SIG-M5 treated with dmso at 0.1 percent for 504 hours (cell line): ENCODE measurements at regions not wholly inside any gene's neighbourhood (a gene's known extent, or its start where the extent isn't known, plus 50 kb on each side); places are given as distances from the start of the nearest gene placed in this dataset.
"Not testable (repeated sequence)": the region's sequence is repeated elsewhere in the genome, so short reads cannot be mapped to it uniquely, and the experiment has no call there.

Experiments used
- DNase-seq: peaks from one replicate; lab custom pipeline; 2025; ENCODE audit not compliant: unreplicated experiment; lab: John Stamatoyannopoulos, UW

DNA sequence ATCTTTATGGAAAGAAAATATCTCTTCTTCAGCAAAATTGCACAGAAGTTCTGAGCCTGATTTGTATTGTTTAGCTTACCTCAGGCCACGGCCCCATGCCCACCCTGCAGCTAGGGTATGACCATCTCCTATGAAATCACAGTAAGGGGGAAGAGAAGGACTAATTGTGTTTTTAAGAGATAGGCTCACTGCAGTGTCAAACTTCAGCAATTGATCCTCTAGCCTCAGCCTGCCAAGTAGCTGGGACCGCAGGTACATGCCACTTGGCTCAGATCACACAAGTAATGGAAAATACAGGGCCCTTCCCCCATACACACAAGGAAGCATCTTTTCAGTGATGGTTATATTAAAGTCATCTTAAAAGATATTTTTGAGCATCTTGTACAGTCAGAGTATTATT, 60.0 kb downstream of the DMAC1 start:
- no peak for DNase-seq

DNA sequence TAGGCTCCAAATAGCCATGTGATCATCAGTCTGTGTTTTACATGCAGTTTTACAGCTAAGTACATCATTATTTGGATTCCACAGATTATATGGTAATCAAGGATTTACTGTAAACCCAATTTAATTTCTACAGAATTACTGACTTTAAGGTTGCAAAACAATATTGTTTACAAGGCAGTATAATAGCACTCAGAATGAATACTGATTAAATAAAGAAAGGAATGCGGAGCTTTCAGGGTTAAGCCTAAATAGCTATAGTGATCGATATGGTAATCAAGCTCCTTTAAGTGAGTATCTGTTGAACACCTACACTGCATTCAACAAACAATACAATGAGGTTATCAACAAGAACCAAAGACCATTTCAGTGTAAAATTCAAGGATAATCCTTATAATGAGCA, 64.3 kb downstream of the DMAC1 start:
- DNase-seq: no peak

DNA sequence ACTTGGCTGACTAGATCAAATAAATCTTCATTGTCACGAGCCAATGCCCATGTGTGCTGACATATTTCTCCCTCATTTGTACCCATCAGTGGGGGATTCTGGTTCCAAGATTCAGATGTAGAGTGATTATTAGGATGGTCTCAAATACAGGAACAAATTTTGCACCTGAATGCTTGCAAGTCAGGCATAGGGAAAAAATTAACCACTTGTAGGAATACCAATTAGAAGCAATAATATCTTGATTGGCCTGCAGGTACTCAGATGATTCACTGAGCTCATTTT, 69.5 kb downstream of the DMAC1 start:
- DNase-seq: no peak

DNA sequence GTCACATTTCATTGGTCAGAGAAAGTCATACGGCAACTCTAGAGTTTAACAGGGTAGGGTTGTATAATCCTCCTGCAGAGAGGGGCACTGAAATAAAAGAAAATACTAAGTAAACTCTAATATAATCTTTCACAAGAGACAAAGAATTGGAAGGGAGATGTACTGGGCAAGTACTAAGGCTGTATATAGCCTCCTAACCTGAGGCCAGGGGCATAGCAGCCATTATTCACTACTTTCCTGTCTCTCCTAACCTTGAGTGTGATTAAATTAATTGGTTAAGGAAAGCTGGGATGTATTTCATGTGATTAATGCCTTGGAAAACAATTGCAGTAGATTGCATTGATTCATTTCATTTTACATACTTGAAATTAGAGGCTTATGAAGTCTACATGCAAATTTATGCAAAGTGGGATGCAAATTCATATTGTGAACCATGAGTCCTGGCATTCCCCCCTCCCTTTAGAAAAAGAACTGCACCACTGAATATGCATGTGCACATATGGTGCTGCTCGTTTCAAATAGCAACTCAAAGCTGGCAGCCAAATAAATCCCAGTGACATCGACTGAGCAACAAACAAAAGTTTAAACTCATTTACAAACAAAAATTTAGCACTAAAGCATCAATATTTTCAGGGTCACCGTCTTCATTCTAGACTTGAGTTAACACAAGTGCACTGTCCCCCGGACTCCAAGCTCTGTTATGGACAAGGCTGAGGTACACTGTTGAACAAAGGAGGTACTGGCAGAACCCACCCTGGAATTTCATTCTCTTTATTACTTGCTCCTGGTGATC, 70.0 kb downstream of the DMAC1 start:
- DNase-seq: no peak

DNA sequence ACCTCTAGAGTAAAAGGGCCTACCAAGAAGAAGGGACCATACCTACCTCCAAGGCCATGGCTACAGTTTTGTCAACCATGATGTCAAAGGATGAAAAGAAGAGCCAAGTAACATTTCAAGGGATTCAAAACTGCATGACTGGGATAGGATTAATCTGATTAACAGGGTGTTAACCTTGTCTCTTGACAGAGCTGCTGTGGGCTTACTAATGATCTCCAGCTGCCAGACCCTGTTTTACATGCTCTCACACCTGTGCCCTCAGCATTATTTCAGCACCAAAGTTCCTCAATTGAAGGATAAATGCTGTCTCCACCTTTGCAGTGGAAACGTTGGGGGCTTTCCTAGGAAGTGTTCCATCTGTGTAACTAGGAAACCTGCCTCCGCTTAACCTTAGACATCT, 78.3 kb downstream of the DMAC1 start:
- DNase-seq: no peak

DNA sequence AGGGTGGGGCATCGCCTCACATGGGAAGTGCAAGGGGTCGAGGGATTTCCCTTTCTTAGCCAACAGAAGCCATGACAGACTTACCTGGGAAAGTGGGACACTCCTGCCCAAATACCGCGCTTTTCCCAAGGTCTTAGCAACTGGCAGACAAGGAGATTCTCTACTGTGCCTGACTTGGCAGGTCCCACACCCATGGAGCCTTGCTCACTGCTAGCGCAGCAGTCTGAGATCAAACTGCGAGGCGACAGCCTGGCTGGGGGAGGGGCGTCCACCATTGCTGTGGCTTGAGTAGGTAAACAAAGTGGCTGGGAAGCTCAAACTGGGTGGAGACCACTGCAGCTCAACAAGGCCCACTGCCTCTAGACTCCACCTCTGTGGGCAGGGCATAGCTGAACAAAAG, 86.5 kb downstream of the DMAC1 start:
- DNase-seq: not testable (repeated sequence)

DNA sequence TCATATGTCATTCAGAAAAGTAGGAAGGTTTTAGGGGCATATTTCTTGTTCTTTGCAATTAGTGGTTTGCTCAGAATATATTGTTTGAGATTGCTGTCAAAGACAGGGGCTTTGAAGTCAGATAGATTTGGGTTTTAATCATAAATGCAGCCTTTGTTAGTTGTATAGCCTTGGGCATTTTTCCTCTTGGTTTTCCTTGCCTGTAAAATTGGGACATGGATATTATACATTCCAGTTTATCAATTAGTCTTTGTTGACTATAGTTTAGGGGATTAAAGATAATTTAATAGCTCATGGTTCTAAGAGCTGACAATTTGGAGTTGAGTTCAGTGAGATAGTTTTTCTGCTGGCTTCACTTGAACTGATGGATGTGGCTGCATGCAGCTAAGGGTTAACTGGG, 88.9 kb downstream of the DMAC1 start:
- no peak for DNase-seq

DNA sequence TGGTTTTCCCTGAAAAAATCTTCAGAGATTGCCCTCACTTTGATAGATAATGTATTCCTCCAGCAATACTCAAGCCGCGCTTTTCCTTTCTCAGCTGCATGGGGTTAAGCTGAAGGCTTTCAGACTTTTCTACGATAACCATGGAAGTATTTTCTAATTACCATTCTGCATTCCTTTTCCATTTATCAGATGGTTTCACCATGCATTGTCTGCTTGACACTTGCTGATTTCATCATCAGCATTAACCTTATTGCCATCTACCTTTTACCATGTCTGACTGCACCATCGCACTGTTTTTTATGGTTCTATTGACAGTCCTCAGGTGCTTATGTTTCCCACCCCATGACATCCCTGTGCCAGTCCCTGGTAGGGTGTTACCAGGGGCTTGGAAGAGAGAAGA, 91.6 kb downstream of the DMAC1 start:
- DNase-seq: no peak

DNA sequence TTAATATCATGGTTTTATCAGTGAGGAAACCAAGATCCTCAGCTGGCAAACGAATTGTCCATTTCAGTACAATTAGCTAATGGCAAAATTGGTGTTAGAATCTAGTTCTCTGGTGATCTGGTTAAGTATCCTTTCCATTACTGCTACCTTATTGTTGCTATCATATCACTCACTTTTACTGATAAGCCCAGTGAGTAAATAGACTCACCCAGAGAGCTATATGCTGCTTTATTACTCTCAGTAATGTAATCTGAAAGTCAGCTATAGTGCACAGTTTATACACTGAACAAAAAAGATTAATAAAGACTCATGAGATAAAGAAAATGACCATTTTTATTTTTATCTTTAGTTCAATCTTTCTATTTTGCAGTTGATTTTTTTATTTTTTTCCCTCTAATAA, 95.0 kb downstream of the DMAC1 start:
- no peak for DNase-seq

DNA sequence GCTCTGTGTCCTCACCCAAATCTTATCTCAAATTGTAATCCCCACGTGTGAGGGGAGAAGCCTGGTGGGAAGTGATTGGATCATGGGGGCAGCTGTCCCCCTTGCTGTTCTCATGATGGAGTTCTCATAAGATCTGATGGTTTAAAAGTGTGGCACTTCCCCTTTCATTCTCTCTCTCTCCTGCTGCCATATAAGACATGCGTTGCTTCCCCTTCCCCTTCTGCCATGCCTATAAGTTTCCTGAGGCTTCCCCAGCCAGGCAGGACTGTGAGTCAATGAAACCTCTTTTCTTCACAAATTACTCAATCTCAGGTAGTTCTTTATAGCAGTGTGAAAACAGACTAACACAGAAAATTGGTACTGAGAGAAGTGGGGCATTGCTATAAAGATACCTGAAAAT, 107.7 kb downstream of the DMAC1 start:
- DNase-seq: peak; percentile 7

DNA sequence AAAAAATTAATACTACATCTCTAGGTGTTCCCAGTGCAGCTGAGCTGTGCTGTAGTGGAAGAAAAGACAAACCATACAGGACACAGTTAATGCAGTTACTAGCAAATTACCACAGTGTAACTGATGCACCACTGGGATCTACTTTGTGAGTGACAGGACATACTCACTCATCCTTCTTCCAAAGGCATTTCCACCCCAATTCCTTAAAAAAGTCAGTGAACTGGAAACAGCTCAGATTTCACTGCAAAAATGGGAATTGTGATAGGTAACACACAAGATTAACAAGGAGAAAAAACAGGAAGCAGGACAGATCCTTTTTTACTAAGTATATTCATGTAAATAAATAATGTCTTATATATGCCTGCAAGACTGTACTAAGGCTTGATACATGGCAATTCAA, 109.6 kb downstream of the DMAC1 start:
- no peak for DNase-seq

DNA sequence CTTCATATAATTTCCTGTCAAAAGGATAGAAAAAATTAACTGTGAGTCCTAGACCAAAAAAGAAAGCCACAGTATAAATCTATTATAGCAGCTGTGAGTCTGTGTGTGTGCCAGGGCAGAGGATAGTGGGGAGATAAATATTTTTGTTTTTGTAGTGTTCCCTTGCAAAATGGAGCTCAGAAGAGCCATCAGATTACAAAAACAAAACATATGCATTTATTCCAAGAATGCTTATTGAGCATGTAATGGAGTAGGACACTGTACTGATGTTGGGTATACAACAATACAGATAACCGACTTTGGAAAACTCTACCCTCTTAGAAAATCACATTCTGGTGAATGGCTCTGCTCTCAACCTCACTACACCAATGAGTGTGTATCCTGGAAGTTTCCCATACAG, 111.0 kb downstream of the DMAC1 start:
- no peak for DNase-seq

DNA sequence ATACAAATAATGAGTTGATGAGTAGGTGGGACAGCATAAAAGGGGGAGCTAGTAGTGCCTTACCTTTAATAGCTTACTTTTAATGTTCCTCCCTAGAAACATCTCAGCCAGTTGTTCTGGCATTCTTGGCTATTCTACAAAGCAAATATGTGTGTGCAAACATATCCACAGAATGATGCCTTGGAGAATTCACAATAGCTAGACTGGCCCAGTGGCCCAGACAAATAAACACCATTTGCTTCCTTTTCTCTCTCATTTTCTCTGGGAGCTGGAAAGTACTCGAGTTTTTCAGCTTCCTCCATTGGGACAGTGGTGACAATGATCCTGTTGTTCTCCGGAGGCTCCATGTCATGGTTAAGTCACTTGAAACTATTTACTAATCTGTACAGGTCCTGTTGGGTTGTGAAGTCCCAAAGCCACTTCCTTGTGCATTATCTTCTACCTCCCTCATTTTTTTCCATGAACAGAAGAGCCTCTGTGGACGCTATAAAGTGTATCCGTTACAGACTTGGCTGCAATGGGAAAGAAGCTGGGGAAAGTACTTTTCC, 122.9 kb downstream of the DMAC1 start:
- no peak for DNase-seq

DNA sequence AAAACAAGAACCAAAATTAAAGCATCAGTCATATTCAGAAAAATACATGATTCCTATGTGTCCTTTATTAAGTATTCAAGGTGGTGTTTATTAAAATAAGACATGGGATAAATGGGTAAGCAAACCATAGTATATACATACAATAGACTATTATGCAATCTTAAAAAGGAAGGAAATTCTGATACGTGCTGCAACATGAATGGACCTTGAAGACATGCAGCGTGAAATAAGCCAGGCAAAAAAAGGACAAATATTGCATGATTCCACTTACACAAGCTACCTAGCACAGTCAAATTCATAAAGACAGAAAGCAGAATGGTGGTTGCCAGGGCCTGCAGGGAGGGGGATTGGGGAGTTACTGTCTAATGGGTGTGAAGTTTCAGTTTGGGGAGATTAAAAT, 127.7 kb downstream of the DMAC1 start:
- DNase-seq: no peak

DNA sequence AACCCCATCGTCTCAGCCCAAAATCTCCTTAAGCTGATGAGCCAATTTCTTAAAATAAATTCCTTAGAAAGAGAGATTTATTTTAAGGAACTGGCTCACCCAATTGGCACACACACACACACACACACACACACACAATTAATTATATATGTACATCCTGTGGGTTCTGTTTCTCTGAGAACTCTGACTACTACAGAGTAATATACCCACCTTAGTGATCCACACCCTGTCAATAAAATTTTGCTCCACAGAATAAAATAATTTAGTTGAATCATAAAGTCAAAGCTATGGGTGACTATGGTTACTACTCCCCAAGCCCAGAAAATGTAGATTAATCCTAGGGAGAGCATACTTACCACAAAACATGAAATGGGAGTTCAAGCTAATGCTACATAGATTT, 131.0 kb downstream of the DMAC1 start:
- DNase-seq: no peak

DNA sequence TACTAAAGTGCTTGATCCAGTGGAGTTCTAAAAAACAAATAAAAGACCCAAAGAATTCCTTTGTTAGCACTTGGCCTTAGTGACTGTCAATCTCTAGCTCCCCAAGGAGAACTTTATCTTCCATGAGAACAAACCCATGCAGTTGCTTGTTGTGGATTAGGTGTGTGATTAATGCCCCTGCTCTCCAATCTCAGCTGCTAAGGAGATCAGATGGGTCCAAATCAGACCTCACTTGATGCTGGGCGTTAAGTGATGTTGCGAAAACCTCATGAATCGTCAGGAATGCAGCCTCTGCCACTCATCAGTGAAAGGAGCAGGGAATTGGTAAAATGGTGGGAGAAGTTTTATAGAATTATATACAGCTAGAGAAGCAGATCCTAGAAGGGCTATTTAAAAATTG, 133.7 kb downstream of the DMAC1 start:
- DNase-seq: no peak

DNA sequence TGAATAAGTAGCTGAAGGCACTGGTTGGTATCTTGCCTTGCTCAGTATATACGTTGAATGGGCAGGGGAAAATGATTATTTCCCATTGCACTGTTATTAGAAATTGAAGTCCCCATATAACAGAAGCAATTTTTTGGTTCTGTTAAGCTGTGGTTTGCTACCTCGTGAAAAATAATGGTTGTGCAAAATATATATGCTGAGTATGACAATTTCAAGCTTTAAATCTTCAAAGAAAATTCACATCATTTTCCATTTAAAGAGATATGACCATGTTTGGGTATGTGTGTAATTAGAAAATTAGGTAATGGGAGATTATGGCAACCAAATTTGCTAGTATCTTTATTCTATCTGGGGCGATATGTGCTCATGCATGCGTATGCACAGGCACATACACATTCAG, 139.8 kb downstream of the DMAC1 start:
- no peak for DNase-seq

DNA sequence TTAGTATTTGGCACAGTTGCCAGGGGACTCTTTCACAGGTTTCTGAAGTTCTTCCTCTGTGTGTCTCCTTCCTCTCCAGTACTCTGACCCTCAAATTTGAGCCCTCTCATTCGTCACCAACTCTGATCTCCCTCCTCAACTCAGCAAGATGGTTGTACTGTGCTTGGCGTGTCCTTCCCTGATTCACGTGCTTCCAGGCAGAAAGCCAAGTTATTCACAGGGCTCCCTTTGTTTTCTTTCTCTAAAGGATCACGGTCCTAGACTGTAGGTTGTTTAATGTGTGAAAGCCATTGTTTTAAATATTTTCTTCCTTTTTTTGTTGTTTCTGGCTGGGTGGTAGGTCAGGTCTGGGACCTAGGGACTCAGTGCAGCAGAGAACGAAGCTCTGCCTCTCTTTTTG, 142.9 kb downstream of the DMAC1 start:
- no peak for DNase-seq

DNA sequence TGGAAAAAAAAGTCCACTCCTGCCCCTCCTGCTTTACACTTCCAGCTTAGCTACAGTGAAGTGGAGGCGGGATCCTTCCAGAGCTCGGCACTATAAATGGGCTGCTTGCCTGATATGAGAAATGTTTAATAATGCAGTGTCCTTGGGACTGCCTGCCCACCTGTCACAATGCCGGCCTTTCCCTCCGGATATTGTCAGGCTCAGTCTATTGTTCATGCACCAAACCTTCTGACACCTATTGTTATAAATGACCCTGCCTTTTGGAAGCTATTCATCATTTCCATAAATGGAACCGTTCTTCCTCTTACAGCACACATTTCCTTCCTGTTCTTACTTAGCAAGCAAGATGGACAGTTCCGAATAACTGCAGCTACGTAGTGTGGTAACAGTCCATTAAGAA, 146.3 kb downstream of the DMAC1 start:
- DNase-seq: no peak

DNA sequence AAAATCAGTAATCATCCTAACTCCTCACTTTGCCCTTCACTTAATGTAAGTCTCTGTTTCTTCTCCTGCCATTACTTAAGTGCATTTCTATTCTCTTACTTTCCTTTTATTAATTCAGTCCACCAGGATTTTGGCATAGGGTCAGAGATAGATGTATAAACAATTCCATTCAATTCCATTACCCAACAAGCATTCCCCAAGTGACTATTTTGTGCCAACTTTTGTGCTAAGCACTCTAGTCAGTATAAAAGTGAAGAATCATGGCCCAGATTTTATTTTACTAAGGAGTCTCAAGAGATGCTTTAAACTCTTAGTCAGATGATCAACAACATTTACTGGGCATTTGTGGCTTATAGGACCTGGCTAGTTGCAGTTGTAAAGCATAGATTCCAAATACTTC, 159.3 kb downstream of the DMAC1 start:
- DNase-seq: no peak

DNA sequence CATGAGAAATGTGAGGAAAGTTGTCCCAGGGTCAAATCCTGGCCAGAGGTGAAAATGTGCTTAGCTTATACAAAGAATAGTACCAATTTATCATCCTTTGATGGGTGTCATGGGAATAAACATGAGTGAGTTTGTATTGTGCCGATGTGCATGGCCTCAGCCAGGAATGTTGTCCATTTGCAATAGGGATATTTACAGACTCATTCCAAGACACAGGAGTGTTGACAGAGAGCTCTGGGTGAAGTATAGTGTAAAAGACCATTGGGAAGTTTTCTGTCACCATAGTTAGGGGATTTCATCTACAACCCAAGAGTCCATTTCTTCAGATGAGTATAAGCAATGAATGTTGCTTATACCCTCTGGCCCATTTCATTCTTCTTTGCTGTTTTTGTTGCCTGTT, 160.1 kb downstream of the DMAC1 start:
- DNase-seq: no peak

DNA sequence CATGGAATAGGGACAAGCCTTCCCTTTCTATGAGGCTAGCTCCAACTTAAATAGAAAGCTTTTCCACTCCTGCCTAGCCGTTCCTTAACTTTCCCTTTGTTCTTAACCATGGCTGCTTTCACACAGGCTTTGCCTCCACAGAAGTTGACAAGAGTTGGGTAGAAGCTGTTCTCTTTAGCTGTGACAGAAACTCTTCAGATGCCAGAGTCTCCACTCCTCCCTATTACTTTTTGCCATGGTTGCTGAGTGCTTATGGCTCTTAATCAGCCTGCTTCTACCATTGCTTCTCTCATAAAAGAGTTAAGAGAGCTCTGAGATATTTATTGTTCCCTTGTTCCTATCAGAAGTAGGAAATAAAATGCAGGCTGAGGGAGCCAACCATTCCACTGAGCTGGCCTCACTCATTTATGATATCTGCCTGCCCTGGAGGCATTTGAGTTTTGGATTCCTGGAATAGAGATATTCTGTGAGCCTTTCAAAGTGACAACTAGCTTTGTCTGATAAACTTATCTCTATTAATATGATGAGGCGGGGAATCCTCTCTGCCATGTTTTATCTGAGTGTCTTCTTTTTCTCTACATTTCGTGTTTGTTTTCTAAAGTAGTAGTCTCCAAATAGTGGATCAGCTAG, 162.6 kb downstream of the DMAC1 start:
- no peak for DNase-seq

DNA sequence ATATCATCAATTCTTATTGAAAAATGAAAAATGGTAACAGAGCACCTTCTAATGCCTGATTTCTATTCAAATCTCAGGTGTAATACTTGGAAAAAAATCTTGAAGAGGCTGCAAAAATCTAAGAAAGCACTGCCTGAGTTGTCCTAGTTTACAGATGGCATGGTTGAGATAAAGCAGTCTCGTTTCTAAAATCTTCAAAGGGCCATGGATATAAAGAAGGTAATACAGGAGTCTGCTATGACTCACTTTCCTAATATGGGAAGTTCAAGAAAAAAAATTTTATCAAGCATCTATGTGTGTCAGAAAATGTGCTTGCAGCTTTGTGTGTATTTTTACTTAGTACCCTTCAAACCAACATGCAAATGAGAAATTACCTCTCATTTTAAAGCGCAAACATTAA, 163.3 kb downstream of the DMAC1 start:
- no peak for DNase-seq
